GM18951 (cell line): ENCODE measurements at regions not wholly inside any gene's neighbourhood (a gene's known extent, or its start where the extent isn't known, plus 50 kb on each side); places are given as distances from the start of the nearest gene placed in this dataset.

Source experiments
- POLR2A ChIP-seq: IDR thresholded peaks from 4 replicates; pipeline ENCODE4 v1.6.1; 2011; ENCODE audit warnings: mild to moderate bottlenecking; ENCODE audit not compliant: insufficient read length, insufficient read depth; ENCODE audit errors: extremely low read depth
- in situ Hi-C: fragments of 300-500 bp; cut with MboI; formaldehyde crosslinking; loops from one replicate; pipeline ENCODE4 v1.12.0; 2022; ENCODE audit warnings: low sequenced_read_pairs, mixed read lengths, inconsistent platforms; ENCODE audit not compliant: unreplicated experiment

- in situ Hi-C loops, result no loop called here
- no peak for TF ChIP-seq POLR2A
Observed at GRCh38 chr16:85419503-85420408, 193.4 kb upstream of the GSE1 start.

GRCh38 chr16:85420501-85421337 lies 192.4 kb upstream of the GSE1 start:
- TF ChIP-seq POLR2A, result no peak
- in situ Hi-C loops, result no loop called here

- in situ Hi-C loops, result no loop called here
- TF ChIP-seq POLR2A, result no peak
Observed at GRCh38 chr16:85421338-85422195, 191.6 kb upstream of the GSE1 start.

- in situ Hi-C loops, result no loop called here
- TF ChIP-seq POLR2A, result no peak
Observed at GRCh38 chr16:85422196-85422631, 190.9 kb upstream of the GSE1 start.

- TF ChIP-seq POLR2A, result no peak
- in situ Hi-C loops, result no loop called here
Observed at GRCh38 chr16:85422632-85423550, 190.2 kb upstream of the GSE1 start.

GRCh38 chr16:85423631-85424030 lies 189.5 kb upstream of the GSE1 start:
- no peak for TF ChIP-seq POLR2A
- in situ Hi-C loops, result no loop called here

GRCh38 chr16:85424260-85425073 lies 188.7 kb upstream of the GSE1 start:
- TF ChIP-seq POLR2A, result no peak
- in situ Hi-C loops, result loop anchor here (25.0 kb wide), 1 partner anchor 188 kb away; the partner anchor contains the start of gene GSE1

GRCh38 chr16:85425074-85425662 lies 188.0 kb upstream of the GSE1 start:
- no peak for TF ChIP-seq POLR2A
- in situ Hi-C loops, result loop anchor here (25.0 kb wide), 1 partner anchor 187 kb away; the partner anchor contains the start of gene GSE1

- no peak for TF ChIP-seq POLR2A
- in situ Hi-C loops, result loop anchor here (25.0 kb wide), 1 partner anchor 185 kb away; the partner anchor contains the start of gene GSE1
Observed at GRCh38 chr16:85426806-85427205, 186.3 kb upstream of the GSE1 start.

GRCh38 chr16:85428168-85428898 lies 184.8 kb upstream of the GSE1 start:
- TF ChIP-seq POLR2A, result no peak
- in situ Hi-C loops, result loop anchor here (25.0 kb wide), 1 partner anchor 184 kb away; the partner anchor contains the start of gene GSE1
